BE2C (cell line): ENCODE measurements at regions not wholly inside any gene's neighbourhood (a gene's known extent, or its start where the extent isn't known, plus 50 kb on each side); places are given as distances from the start of the nearest gene placed in this dataset.
"Not testable (repeated sequence)": the region's sequence is repeated elsewhere in the genome, so short reads cannot be mapped to it uniquely, and the experiment has no call there.

ENCODE experiments used
- DNase-seq: peaks from one replicate; pipeline ENCODE4 v3.0.0-alpha.2; 2020
- H3K27me3 ChIP-seq: fragments of 250-450 bp; sonication (Bioruptor Pico); 2 replicates; pipeline ENCODE4 v1.5.1; 2020; ENCODE audit warnings: mild to moderate bottlenecking
- H3K36me3 ChIP-seq: fragments of 250-450 bp; sonication (Bioruptor Pico); 2 replicates; pipeline ENCODE4 v1.5.1; 2020; ENCODE audit warnings: mild to moderate bottlenecking
- H3K4me1 ChIP-seq: fragments of 250-450 bp; sonication (Bioruptor Pico); 2 replicates; pipeline ENCODE4 v1.5.1; 2020
- H3K4me3 ChIP-seq: 2 replicates; pipeline ENCODE4 v1.5.1; 2011; ENCODE audit warnings: low read depth, low read length
- H3K9me3 ChIP-seq: fragments of 250-450 bp; sonication (Bioruptor Pico); 2 replicates; pipeline ENCODE4 v1.5.1; 2020
- CTCF ChIP-seq: IDR thresholded peaks from 2 replicates; pipeline ENCODE4 v1.5.1; 2012; ENCODE audit warnings: mild to moderate bottlenecking, low read depth, low read length

GRCh38 chr16:29132444-29132843, 147.6 kb downstream of the LAT start:
- not testable (repeated sequence) for H3K4me3 ChIP-seq, H3K9me3 ChIP-seq, H3K36me3 ChIP-seq, DNase-seq, H3K4me1 ChIP-seq, H3K27me3 ChIP-seq

GRCh38 chr16:29130901-29131851, 146.3 kb downstream of the LAT start:
- DNase-seq, result peak; percentile 50
- not testable (repeated sequence) for H3K9me3 ChIP-seq, H3K4me3 ChIP-seq, H3K36me3 ChIP-seq, H3K4me1 ChIP-seq, H3K27me3 ChIP-seq

- not testable (repeated sequence) for H3K36me3 ChIP-seq, H3K9me3 ChIP-seq, H3K4me3 ChIP-seq, DNase-seq, H3K4me1 ChIP-seq, H3K27me3 ChIP-seq
Observed at GRCh38 chr16:29130131-29130711, 145.4 kb downstream of the LAT start.

GRCh38 chr16:29129458-29130038, 144.7 kb downstream of the LAT start:
- H3K27me3 ChIP-seq, DNase-seq, H3K36me3 ChIP-seq, H3K9me3 ChIP-seq, H3K4me1 ChIP-seq, H3K4me3 ChIP-seq: not testable (repeated sequence)

GRCh38 chr16:29128732-29129457, 144.0 kb downstream of the LAT start:
- H3K27me3 ChIP-seq, DNase-seq, H3K36me3 ChIP-seq, H3K4me1 ChIP-seq, H3K9me3 ChIP-seq, H3K4me3 ChIP-seq: not testable (repeated sequence)

GRCh38 chr16:29127806-29128420, 143.1 kb downstream of the LAT start:
- H3K27me3 ChIP-seq, H3K9me3 ChIP-seq, H3K4me1 ChIP-seq, DNase-seq, H3K36me3 ChIP-seq, H3K4me3 ChIP-seq: not testable (repeated sequence)

- Histone ChIP-seq H3K36me3 (no peaks in the 10 kb centered on the region), H3K4me3 (no peak overlapping the region), H3K9me3 (no peaks in the 10 kb centered on the region), H3K27me3 (no peaks in the 10 kb centered on the region), H3K4me1 (peaks cover 6% of the 10 kb centered on the region)
- no peak for DNase-seq
- no peak for TF ChIP-seq CTCF
Observed at GRCh38 chr16:29126616-29127015, 141.8 kb downstream of the LAT start.

- no peak overlapping the region for H3K4me3 ChIP-seq
- no peak for TF ChIP-seq CTCF
- no peaks in the 10 kb centered on the region for H3K27me3 ChIP-seq
- no peak for DNase-seq
- H3K4me1 ChIP-seq, result peaks cover under 1% of the 10 kb centered on the region; the same call in 1 of the 2 replicates
- no peaks in the 10 kb centered on the region for H3K36me3 ChIP-seq
- H3K9me3 ChIP-seq, result no peaks in the 10 kb centered on the region
Observed at GRCh38 chr16:29126057-29126494, 141.2 kb downstream of the LAT start.
